IMR-90 (cell line): ENCODE measurements at regions not wholly inside any gene's neighbourhood (a gene's known extent, or its start where the extent isn't known, plus 50 kb on each side); places are given as distances from the start of the nearest gene placed in this dataset.

ENCODE experiments used
- ATAC-seq: fragments of 200-7000 bp; cut with Tn5 transposase; 2 replicates; pipeline ENCODE4 v1.9.1; 2020; ENCODE audit warnings: low read depth, mild to moderate bottlenecking, moderate library complexity
- BruUV-seq: library from RNA; stranded (reverse); fragments of 400-500 nt; replicated peaks from 2 replicates; lab custom pipeline; 2021; lab: Mats Ljungman, UMichigan
- CTCF ChIA-PET: fragments of 300-600 bp; formaldehyde crosslinking; extraction: SDS; loops from one replicate; lab custom pipeline; 2021; ENCODE audit warnings: antibody characterized with exemption; lab: Yijun Ruan, JAX
- POLR2A ChIA-PET: fragments of 300-600 bp; sonication (Branson Sonifier 250); formaldehyde crosslinking; loops from one replicate; lab custom pipeline; 2022; ENCODE audit warnings: antibody characterized with exemption; ENCODE audit not compliant: unreplicated experiment; lab: Charles Lee
- DNase-seq: peaks from one replicate; pipeline ENCODE4 v3.0.0; 2013
- H2AFZ ChIP-seq: replicated peaks from 2 replicates; pipeline ENCODE3; 2013; ENCODE audit warnings: low read length, mild to moderate bottlenecking; ENCODE audit not compliant: poor library complexity
- H2AK5ac ChIP-seq: 2 replicates; pipeline ENCODE4 v1.6.1; 2013; ENCODE audit warnings: low read depth, low read length, inconsistent platforms
- H2AK9ac ChIP-seq: replicated peaks from 2 replicates; pipeline ENCODE3; 2013; ENCODE audit warnings: mild to moderate bottlenecking, low read depth, low read length, moderate library complexity; ENCODE audit not compliant: poor library complexity
- H2BK120ac ChIP-seq: 2 replicates; pipeline ENCODE4 v1.6.1; 2013; ENCODE audit warnings: low read depth, low read length, inconsistent platforms
- H2BK15ac ChIP-seq: 3 replicates; pipeline ENCODE4 v1.6.1; 2013; ENCODE audit warnings: low read depth, low read length, inconsistent platforms
- H2BK20ac ChIP-seq: 2 replicates; pipeline ENCODE4 v1.6.1; 2013; ENCODE audit warnings: low read depth, mild to moderate bottlenecking, inconsistent platforms, low read length, moderate library complexity
- H2BK5ac ChIP-seq: 2 replicates; pipeline ENCODE4 v1.6.1; 2013; ENCODE audit warnings: mild to moderate bottlenecking, low read depth, low read length, inconsistent platforms; ENCODE audit not compliant: poor library complexity, severe bottlenecking
- H3K14ac ChIP-seq: replicated peaks from 2 replicates; pipeline ENCODE4 v1.6.1; 2013; ENCODE audit warnings: low read depth, low read length, inconsistent platforms
- H3K18ac ChIP-seq: 2 replicates; pipeline ENCODE4 v1.6.1; 2013; ENCODE audit warnings: low read depth, low read length, control low read depth
- H3K23ac ChIP-seq: 2 replicates; pipeline ENCODE4 v1.6.1; 2013; ENCODE audit warnings: low read depth, low read length, inconsistent platforms
- H3K27ac ChIP-seq: 2 replicates; pipeline ENCODE4 v1.5.1; 2013; ENCODE audit warnings: mild to moderate bottlenecking, control low read depth, low read length; ENCODE audit not compliant: insufficient read depth
- H3K27me3 ChIP-seq: 2 replicates; pipeline ENCODE4 v1.6.1; 2013; ENCODE audit warnings: low read length; ENCODE audit not compliant: control insufficient read depth, insufficient read depth
- H3K36me3 ChIP-seq: 2 replicates; pipeline ENCODE4 v1.6.1; 2013; ENCODE audit warnings: low read length, mixed read lengths; ENCODE audit not compliant: control insufficient read depth, insufficient read depth
- H3K4ac ChIP-seq: 2 replicates; pipeline ENCODE4 v1.6.1; 2013; ENCODE audit warnings: low read depth, low read length, inconsistent platforms
- H3K4me1 ChIP-seq: 2 replicates; pipeline ENCODE4 v1.6.1; 2013; ENCODE audit warnings: low read length, mixed read lengths; ENCODE audit not compliant: control insufficient read depth, insufficient read depth
- H3K4me2 ChIP-seq: 2 replicates; pipeline ENCODE4 v1.6.1; 2013; ENCODE audit warnings: low read depth, mild to moderate bottlenecking, control low read depth, low read length, moderate library complexity
- H3K4me3 ChIP-seq: 2 replicates; pipeline ENCODE4 v1.5.1; 2013; ENCODE audit warnings: low read depth, mild to moderate bottlenecking, control low read depth, low read length, moderate library complexity; ENCODE audit not compliant: insufficient read depth
- H3K56ac ChIP-seq: 2 replicates; pipeline ENCODE4 v1.6.1; 2013; ENCODE audit warnings: low read length, inconsistent platforms; ENCODE audit not compliant: insufficient read depth; ENCODE audit errors: extremely low read depth
- H3K79me1 ChIP-seq, 2 experiments: 2 replicates each; pipeline ENCODE4 v1.6.1; 2013; ENCODE audit warnings: low read length in 2 of 2, inconsistent platforms in 1 of 2, low read depth in 1 of 2
- H3K9ac ChIP-seq: 2 replicates; pipeline ENCODE4 v1.6.1; 2013; ENCODE audit warnings: low read depth, low read length, control low read depth
- H3K9me1 ChIP-seq: 2 replicates; pipeline ENCODE4 v1.6.1; 2013; ENCODE audit warnings: low read length, inconsistent platforms; ENCODE audit not compliant: insufficient read depth
- H3K9me3 ChIP-seq: 2 replicates; pipeline ENCODE4 v1.6.1; 2013; ENCODE audit warnings: low read length; ENCODE audit not compliant: control insufficient read depth, insufficient read depth
- H4K20me1 ChIP-seq: 2 replicates; pipeline ENCODE4 v1.6.1; 2013; ENCODE audit warnings: low read length, inconsistent platforms; ENCODE audit not compliant: insufficient read depth
- H4K5ac ChIP-seq: 2 replicates; pipeline ENCODE4 v1.6.1; 2013; ENCODE audit warnings: mild to moderate bottlenecking, low read depth, low read length, control low read depth
- H4K8ac ChIP-seq, 2 experiments: 2 replicates each; pipeline ENCODE4 v1.6.1; 2013; ENCODE audit warnings: low read depth in 2 of 2, low read length in 2 of 2, control low read depth in 1 of 2, inconsistent platforms in 1 of 2
- H4K91ac ChIP-seq: 2 replicates; pipeline ENCODE4 v1.6.1; 2013; ENCODE audit warnings: low read depth, low read length, inconsistent platforms; ENCODE audit not compliant: insufficient read depth
- RCOR1 ChIP-seq: IDR thresholded peaks from 2 replicates; pipeline ENCODE4 v1.6.1; 2012; ENCODE audit warnings: mild to moderate bottlenecking, low read length, improper control_type of control experiment; ENCODE audit not compliant: insufficient replicate concordance
- WGBS, 2 experiments: methylation state at CpG; one replicate each; pipeline versions ENCODE4 v1.1.5 to v1.1.7; 2013; ENCODE audit warnings: missing lambda C conversion rate in 2 of 2; ENCODE audit not compliant: insufficient read length in 1 of 2; ENCODE audit errors: extremely low coverage in 2 of 2; 5-methylcytosine and 5-hydroxymethylcytosine counted together
- dilution Hi-C: fragments of 300-500 bp; cut with HindIII; formaldehyde crosslinking; loops from one replicate; pipeline ENCODE4 v1.14.3; 2018; ENCODE audit warnings: low sequenced_read_pairs; ENCODE audit not compliant: unreplicated experiment
- in situ Hi-C: fragments of 300-500 bp; cut with MboI; formaldehyde crosslinking; loops from 3 replicates; pipeline ENCODE4 v1.14.3; 2019; ENCODE audit warnings: low sequenced_read_pairs, inconsistent platforms, mixed read lengths
- intact Hi-C: fragments of 100-400 bp; cut with micrococcal nuclease; formaldehyde crosslinking; loops from 2 replicates; pipeline ENCODE4 v1.10.0; 2022
- TF ChIP-seq, protein P1 (sequence below): fragments of 150-350 bp; IDR thresholded peaks from 2 replicates; pipeline ENCODE4 v1.6.1; 2017; ENCODE audit warnings: mild to moderate bottlenecking, antibody characterized with exemption, low read length, low read depth

- no peaks in the 10 kb centered on the region for H4K20me1 ChIP-seq
- no peak overlapping the region for H3K14ac ChIP-seq
- no peak overlapping the region for H2BK120ac ChIP-seq
- ATAC-seq (no peak), DNase-seq (no peak)
- H2AFZ ChIP-seq, result no peak overlapping the region
- no peak overlapping the region for H3K4me3 ChIP-seq
- H3K9me3 ChIP-seq, result peaks cover 6% of the 10 kb centered on the region; the same call in 1 of the 2 replicates
- H3K27me3 ChIP-seq, result no peaks in the 10 kb centered on the region
- no peaks in the 10 kb centered on the region for H3K4me1 ChIP-seq
- no peak overlapping the region for H2BK20ac ChIP-seq
- no peak overlapping the region for H4K5ac ChIP-seq
- H2BK15ac ChIP-seq, result no peak overlapping the region
- H2BK5ac ChIP-seq, result no peak overlapping the region
- dilution Hi-C loops (no loop called here), intact Hi-C loops (no loop called here), in situ Hi-C loops (no loop called here)
- H3K9ac ChIP-seq, result no peak overlapping the region
- no peak overlapping the region for H3K18ac ChIP-seq
- WGBS, 2 experiments, result no CpG with 5 or more reads among the region's 4 CpGs
- ChIA-PET POLR2A (no interaction called here), CTCF (no interaction called here)
- no peaks in the 10 kb centered on the region for H3K36me3 ChIP-seq
- BruUV-seq, result no TSS peak
- no peak overlapping the region for H2AK9ac ChIP-seq
- no peak overlapping the region for H3K4me2 ChIP-seq
- no peak overlapping the region for H3K4ac ChIP-seq
- TF ChIP-seq RCOR1, result no peak
- TF ChIP-seq, protein P1, sequence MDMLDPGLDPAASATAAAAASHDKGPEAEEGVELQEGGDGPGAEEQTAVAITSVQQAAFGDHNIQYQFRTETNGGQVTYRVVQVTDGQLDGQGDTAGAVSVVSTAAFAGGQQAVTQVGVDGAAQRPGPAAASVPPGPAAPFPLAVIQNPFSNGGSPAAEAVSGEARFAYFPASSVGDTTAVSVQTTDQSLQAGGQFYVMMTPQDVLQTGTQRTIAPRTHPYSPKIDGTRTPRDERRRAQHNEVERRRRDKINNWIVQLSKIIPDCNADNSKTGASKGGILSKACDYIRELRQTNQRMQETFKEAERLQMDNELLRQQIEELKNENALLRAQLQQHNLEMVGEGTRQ, result no peak
- no peak overlapping the region for H3K23ac ChIP-seq
- H3K27ac ChIP-seq, result no peak overlapping the region
- no peak overlapping the region for H2AK5ac ChIP-seq
- no peak overlapping the region for H3K56ac ChIP-seq
- no peak overlapping the region for H4K91ac ChIP-seq
- H4K8ac ChIP-seq, result no peak overlapping the region
- no peaks in the 10 kb centered on the region for H3K9me1 ChIP-seq
- H3K79me1 ChIP-seq, result no peaks in the 10 kb centered on the region
Observed at GRCh38 chr21:28181730-28182129, 810.9 kb downstream of the LTN1 start.
